ENCODE measurements at regions not wholly inside any gene's neighbourhood (a gene's known extent, or its start where the extent isn't known, plus 50 kb on each side); places are given as distances from the start of the nearest gene placed in this dataset.

- intact Hi-C loops (cut with DNase I) = no loop called here
- H3K4me1 ChIP-seq (ENCODE audit: insufficient read depth) = no peaks in the 10 kb centered on the region
- no peak overlapping the region for H3K4me3 ChIP-seq
- H3K9me3 ChIP-seq = no peaks in the 10 kb centered on the region
- TF ChIP-seq CTCF (IDR thresholded peaks at IDR 0.05) (no peak), EP300 (IDR thresholded peaks at IDR 0.05) (no peak), POLR2A (IDR thresholded peaks at IDR 0.05) (no peak)
- DNase-seq = no peak
- 93 to 95% (median 94%) methylated on average over 4 of the region's 4 CpGs for WGBS, 3 donors
- no peaks in the 10 kb centered on the region for H3K27me3 ChIP-seq
- no peaks in the 10 kb centered on the region for H3K36me3 ChIP-seq
- no peak overlapping the region for H3K27ac ChIP-seq
Observed at GRCh38 chr2:200216310-200216709, 90.2 kb upstream of the SPATS2L start.

- H3K9me3 ChIP-seq = no peaks in the 10 kb centered on the region
- H3K4me3 ChIP-seq = no peak overlapping the region
- 86 to 100% (median 100%) methylated on average over 1 of the region's 1 CpG for WGBS, 3 donors
- no peak for DNase-seq
- intact Hi-C loops (cut with DNase I) = no loop called here
- no peaks in the 10 kb centered on the region for H3K27me3 ChIP-seq
- H3K27ac ChIP-seq = no peak overlapping the region
- TF ChIP-seq CTCF (IDR thresholded peaks at IDR 0.05) (no peak), EP300 (IDR thresholded peaks at IDR 0.05) (no peak), POLR2A (IDR thresholded peaks at IDR 0.05) (no peak)
- no peaks in the 10 kb centered on the region for H3K36me3 ChIP-seq
- no peaks in the 10 kb centered on the region for H3K4me1 ChIP-seq (ENCODE audit: insufficient read depth)
Observed at GRCh38 chr2:200217320-200217719, 89.2 kb upstream of the SPATS2L start.

GRCh38 chr2:200218645-200219044 is 87.8 kb upstream of the SPATS2L start:
- Histone ChIP-seq H3K36me3 (no peaks in the 10 kb centered on the region), H3K9me3 (no peaks in the 10 kb centered on the region), H3K27ac (no peak overlapping the region), H3K4me1 (ENCODE audit: insufficient read depth) (no peaks in the 10 kb centered on the region), H3K4me3 (no peak overlapping the region), H3K27me3 (no peaks in the 10 kb centered on the region)
- no peak for DNase-seq
- intact Hi-C loops (cut with DNase I) = no loop called here
- no peak for TF ChIP-seq EP300 (IDR thresholded peaks at IDR 0.05)
- no peak for TF ChIP-seq POLR2A (IDR thresholded peaks at IDR 0.05)
- no peak for TF ChIP-seq CTCF (IDR thresholded peaks at IDR 0.05)
- WGBS, 3 donors = 86 to 94% (median 89%) methylated on average over 1 of the region's 1 CpG

GRCh38 chr2:200219309-200220113 is 87.0 kb upstream of the SPATS2L start:
- intact Hi-C loops (cut with DNase I) = no loop called here
- Histone ChIP-seq H3K36me3 (no peaks in the 10 kb centered on the region), H3K27ac (no peak overlapping the region), H3K9me3 (no peaks in the 10 kb centered on the region), H3K4me3 (no peak overlapping the region), H3K4me1 (ENCODE audit: insufficient read depth) (no peaks in the 10 kb centered on the region), H3K27me3 (no peaks in the 10 kb centered on the region)
- TF ChIP-seq POLR2A (IDR thresholded peaks at IDR 0.05) = no peak
- TF ChIP-seq EP300 (IDR thresholded peaks at IDR 0.05) = no peak
- TF ChIP-seq CTCF (IDR thresholded peaks at IDR 0.05) = no peak
- no peak for DNase-seq
- WGBS, 3 donors = 15 to 28% (median 24%) methylated on average over 3 of the region's 3 CpGs
